Choroid plexus epithelial cell (primary cell): ENCODE measurements at regions not wholly inside any gene's neighbourhood (a gene's known extent, or its start where the extent isn't known, plus 50 kb on each side); places are given as distances from the start of the nearest gene placed in this dataset.
A peak's percentile ranks its signal among the peaks of the same experiment; 100 is the strongest.

Experiments used
- DNase-seq: peaks from one replicate; pipeline ENCODE4 v3.0.0-alpha.2; 2010; ENCODE audit warnings: low read depth
- H3K4me3 ChIP-seq: 2 replicates; pipeline ENCODE4 v1.5.1; 2011; ENCODE audit warnings: low read depth, mild to moderate bottlenecking, control low read depth, low read length, moderate library complexity
- TF ChIP-seq, protein P1 (sequence below): conservative IDR thresholded peaks from 2 replicates; pipeline ENCODE4 v1.5.1; 2011; ENCODE audit warnings: low read depth, mild to moderate bottlenecking, control low read depth, inconsistent platforms, low read length, moderate library complexity

DNA sequence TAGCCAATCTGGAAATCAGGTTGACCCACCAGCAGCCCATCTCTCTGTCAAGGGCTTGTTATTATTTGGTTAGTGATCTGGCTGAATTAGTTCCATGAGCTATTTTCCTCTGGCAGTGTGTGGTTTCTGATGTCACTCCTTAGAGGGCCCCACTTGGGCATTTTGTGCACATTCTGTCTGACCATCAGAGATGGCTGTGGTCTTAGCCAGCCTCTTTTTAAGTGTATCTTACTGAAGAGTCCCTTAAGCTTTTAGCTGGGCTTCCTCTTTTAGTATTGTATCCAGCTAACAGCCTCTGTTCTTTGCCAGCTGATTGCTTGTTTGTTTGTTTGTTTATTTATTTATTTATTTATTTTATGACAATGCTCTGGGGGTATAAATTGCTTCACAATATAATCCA lies 951.1 kb upstream of the CNTNAP5 start:
- TF ChIP-seq, protein P1, sequence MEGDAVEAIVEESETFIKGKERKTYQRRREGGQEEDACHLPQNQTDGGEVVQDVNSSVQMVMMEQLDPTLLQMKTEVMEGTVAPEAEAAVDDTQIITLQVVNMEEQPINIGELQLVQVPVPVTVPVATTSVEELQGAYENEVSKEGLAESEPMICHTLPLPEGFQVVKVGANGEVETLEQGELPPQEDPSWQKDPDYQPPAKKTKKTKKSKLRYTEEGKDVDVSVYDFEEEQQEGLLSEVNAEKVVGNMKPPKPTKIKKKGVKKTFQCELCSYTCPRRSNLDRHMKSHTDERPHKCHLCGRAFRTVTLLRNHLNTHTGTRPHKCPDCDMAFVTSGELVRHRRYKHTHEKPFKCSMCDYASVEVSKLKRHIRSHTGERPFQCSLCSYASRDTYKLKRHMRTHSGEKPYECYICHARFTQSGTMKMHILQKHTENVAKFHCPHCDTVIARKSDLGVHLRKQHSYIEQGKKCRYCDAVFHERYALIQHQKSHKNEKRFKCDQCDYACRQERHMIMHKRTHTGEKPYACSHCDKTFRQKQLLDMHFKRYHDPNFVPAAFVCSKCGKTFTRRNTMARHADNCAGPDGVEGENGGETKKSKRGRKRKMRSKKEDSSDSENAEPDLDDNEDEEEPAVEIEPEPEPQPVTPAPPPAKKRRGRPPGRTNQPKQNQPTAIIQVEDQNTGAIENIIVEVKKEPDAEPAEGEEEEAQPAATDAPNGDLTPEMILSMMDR = no peak
- DNase-seq = peak; percentile 8
- no peak overlapping the region for H3K4me3 ChIP-seq

DNA sequence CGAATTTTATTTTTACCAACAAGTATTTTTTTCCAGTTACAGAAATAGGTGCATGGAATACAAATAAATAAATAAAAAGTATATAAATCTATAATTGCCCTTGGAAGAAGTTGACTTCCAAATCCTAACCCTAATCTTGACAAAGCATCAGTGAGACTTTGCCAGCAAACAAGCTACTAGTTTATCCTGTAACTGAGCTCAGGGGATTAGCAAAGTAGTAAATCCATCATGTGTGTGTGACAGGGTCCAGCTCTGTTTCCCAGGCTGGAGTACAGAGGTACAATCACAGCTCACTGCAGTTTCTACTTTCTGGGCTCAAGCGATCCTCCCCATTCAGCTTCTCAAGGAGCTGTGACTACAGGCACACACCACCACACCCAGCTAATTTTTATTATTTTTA lies 948.0 kb upstream of the CNTNAP5 start:
- no peak overlapping the region for H3K4me3 ChIP-seq
- TF ChIP-seq, protein P1 = no peak
- no peak for DNase-seq

DNA sequence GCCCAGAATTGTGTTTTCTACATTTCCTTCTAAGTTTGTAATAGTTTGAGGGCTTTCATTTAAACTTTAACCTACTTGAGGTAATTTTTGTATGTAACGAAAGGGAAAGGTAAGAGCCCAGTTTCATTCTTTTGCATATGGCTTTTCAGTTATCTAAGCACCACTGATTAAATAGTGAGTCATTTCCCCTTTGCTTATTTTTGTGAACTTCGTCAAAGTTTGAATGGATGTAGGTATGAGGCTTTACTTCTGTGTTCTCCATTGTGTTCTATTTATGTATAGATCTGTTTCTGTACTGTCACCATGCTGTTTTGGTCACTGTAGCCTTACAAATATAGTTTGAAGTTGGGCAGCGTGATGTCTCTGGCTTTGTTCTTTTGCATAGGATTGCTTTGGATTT lies 944.8 kb upstream of the CNTNAP5 start:
- TF ChIP-seq, protein P1 = no peak

DNA sequence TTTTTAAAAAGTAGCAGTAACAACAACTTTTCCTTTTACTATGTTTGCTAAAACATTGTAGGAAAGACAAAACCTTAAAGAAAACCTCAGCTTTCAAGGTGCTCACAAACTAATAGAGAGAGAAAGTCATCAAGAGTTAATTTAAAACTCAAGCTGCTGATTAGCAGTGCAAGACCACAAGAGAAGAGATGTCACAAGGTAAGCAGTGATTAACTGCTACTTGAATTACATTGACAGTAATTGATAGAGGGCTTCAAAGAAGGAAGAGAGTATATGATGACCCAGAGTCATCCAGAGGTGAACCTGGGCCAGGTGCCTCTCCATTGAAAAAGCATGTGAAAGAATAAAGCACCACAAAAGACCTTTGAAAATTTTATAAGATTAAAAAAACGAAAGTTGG lies 939.6 kb upstream of the CNTNAP5 start:
- TF ChIP-seq, protein P1 = no peak
- no peak for DNase-seq

More for the DNA sequence above, 944.8 kb upstream of the CNTNAP5 start:
- H3K4me3 ChIP-seq = no peak overlapping the region
- peak; percentile 14 for DNase-seq

DNA sequence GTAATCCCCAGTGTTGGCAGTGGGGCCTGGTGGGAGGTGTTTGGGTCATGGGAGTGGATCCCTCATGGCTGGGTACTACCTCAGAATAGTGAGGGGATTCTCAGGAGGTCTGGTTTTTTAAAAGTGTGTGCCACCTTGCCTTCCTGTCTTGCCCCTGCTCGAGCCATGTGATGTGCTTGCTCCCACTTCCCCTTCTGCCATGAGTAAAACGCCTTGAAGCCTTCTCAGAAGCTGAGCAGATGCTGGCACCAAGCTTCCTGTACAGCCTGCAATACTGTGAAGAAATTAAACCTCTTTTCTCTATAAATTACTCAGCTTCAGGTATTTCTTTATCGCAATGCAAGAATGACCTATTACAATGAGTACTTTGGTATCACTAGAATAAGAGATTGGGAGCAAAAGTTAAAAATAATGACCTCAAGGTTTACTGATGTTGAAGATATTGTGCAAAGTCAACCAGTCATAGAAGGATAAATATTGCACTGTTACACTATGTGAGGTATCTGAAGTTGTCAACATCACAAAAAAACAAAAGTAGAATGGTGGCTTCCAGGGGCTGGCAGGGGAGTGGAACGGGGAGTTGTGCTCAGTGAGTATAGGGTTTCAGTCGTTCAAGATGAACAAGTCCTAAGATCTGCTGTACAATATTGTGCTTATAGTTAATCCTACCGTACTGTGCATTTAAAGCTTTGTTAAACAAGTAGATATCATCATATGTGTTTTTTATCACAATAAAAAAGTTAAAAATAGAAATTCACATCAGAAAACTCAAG lies 938.3 kb upstream of the CNTNAP5 start:
- no peak overlapping the region for H3K4me3 ChIP-seq
- TF ChIP-seq, protein P1 = no peak
- DNase-seq = no peak

More for the DNA sequence above, 939.6 kb upstream of the CNTNAP5 start:
- H3K4me3 ChIP-seq = no peak overlapping the region

DNA sequence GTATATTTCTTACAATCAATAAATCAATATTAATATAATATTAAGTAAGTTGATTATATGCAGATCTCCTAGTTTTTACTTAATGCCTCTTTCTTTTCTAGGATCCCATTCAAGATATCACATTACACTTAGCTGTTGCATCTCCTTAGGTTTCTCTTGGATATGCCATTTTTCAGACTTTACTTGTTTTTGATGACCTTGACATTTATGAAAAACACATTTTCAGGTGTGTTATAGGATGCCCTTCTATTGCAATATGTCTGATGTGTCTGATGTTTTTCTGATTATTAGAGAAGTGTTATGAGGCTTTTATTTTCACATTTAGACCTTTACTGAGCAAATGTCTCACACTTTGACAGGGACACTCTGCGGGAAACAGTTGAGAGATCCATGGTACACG lies 933.6 kb upstream of the CNTNAP5 start:
- no peak for DNase-seq

More for the DNA sequence above, 933.6 kb upstream of the CNTNAP5 start:
- TF ChIP-seq, protein P1 = no peak
- no peak overlapping the region for H3K4me3 ChIP-seq
